ENCODE measurements at regions not wholly inside any gene's neighbourhood (a gene's known extent, or its start where the extent isn't known, plus 50 kb on each side); places are given as distances from the start of the nearest gene placed in this dataset.
"Not testable (repeated sequence)": the region's sequence is repeated elsewhere in the genome, so short reads cannot be mapped to it uniquely, and the experiment has no call there.

DNA sequence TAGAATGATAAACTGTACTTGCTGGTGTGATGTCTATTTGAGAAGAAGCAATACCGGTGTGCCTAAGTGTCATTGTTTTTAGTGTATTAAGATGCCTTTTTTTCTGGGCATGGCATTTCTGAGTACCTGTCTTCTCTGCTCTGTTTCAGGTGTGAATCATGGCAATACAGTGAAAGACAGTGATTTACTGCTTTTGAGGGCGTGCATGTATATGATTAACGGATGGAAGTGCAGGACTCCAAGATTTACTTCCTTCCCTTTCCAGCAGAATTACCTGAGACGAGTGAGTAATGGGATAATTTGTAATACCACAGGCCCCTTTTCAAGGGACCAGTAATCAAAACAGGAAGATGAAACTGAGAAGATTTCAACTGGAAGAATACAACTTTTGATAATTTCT is 315.8 kb downstream of the SOX4 start:
- DNase-seq (ENCODE audit: low read depth in 1 of 2, low spot score in 1 of 2) = no peak

GRCh38 chr6:21911208-21911607 is 317.7 kb downstream of the SOX4 start:
- no peak for DNase-seq (ENCODE audit: low read depth in 1 of 2, low spot score in 1 of 2)

DNA sequence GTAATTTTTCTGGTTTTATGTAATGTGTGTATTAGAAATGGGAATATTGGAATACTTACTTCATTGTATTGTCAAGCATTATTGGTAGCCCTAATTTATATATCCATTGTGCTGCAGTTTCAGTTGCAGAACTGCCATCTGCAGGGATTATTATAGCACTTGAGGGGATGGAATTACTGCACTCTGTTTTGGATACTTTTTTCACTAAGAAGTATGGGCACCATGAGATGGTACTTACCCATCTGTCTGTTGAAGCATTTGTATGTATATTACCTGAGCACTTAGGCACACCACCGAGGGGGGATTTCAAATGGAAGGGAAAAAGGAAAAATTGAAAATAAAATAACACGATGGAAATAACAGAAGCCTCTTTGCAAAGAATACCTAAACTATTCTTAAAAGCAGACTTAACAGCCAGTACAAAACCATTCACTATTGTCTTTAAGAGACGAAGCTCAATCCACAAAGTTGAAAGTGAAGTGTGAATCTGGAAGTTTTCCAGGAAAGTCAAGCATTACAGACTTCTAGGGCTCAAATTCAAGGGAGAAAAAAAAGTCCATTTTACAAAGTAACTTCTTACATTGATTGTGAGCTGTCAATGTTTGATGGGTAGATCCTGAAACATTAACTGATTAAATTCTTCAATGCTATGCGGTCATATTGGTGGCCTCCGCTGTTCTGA is 318.7 kb downstream of the SOX4 start:
- no peak for DNase-seq (ENCODE audit: low read depth in 1 of 2, low spot score in 1 of 2)

DNA sequence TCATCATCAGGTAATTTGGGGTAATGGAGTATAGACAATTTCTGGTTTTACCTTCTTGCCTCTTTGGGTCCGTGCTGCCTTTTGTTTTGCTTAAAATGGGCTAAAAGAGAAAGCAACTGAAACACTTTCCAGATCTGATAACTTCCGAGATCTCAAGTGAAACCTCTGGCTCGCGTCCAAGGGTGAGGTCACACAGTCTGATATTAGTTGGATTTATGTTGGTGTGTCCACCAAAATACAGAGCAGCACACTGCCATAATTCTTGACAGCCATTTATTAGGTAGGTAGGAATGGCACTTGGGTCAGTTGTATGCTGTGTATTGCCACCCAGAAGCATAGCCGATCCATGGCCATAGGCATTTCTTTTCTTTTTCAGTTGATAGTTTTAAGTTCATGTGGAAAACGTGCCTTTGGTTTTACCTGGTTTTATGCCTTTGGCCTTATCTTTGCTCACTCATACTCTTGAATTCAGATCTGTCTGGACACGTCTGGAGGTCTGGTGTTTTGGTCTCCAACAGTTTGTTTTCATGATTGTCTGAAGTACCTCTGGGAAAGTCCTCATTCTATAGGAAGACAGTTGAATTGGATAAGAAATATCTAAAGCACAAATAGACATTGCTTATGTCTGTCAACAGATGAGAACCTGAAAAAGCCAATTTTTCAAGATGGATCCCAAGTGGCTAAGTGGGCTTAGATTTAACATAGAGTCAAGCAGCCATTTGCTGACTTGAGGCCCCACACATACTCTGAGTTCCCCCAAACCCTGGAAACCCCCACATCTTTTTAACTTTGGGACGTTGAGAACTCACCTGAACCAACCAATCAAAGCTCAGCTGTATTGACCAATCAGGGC is 320.8 kb downstream of the SOX4 start:
- peak; percentile 3 to 30 for DNase-seq (ENCODE audit: low read depth in 1 of 2, low spot score in 1 of 2)

DNA sequence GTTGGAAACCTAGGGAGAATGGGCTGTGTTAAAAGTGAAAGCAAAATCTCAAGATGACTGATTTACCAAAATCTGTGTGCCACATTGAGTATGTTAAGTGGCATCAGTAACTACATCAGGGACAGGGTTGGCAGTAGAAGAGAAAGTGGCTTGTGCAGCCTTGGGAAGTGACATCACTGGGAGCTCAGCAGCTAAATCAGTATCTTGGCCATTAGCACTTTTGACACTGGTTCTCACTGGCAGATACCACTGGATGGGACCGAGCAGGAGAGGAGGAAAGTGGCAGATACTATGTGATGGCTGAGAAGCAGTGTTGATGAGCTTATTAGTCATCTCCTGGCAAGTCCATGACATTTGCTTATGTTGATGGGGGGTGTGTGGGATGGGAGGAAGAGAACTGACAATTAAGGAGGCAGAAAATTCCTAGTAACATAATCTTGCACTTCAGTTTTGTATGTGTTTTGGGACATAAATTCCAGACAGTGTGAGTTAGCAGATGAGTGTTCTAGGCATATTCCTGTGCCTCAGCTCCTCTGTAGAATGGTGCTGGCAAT is 322.2 kb downstream of the SOX4 start:
- no peak for DNase-seq (ENCODE audit: low read depth in 1 of 2, low spot score in 1 of 2)

- DNase-seq (ENCODE audit: low read depth in 1 of 2, low spot score in 1 of 2) = no peak
Measured at GRCh38 chr6:21918041-21918440, 324.5 kb downstream of the SOX4 start.

DNA sequence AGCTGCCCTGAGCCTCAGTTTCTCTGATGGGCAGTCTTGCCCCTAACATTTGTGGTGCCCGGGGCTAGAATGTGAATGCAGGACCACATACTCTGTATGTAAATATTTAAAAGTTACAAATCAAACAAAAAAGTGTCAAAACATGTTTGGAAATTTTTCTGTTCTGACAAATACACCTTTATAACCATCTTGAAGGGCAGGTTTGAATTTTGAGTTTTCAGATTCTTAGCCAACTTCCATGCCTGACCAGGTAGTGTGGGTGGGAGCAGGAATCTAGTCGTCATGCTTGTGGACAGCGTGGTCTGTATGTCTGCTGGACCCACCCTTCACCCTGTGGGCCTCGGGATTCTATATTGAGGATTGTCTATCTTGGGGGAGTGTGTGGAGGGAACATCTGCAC is 325.1 kb downstream of the SOX4 start:
- DNase-seq (ENCODE audit: low read depth in 1 of 2, low spot score in 1 of 2) = no peak

- no peak for DNase-seq (ENCODE audit: low read depth in 1 of 2, low spot score in 1 of 2)
Measured at GRCh38 chr6:21922086-21922485, 328.5 kb downstream of the SOX4 start.

GRCh38 chr6:21924002-21924401 is 330.5 kb downstream of the SOX4 start:
- no peak for DNase-seq (ENCODE audit: low read depth in 1 of 2, low spot score in 1 of 2)

DNA sequence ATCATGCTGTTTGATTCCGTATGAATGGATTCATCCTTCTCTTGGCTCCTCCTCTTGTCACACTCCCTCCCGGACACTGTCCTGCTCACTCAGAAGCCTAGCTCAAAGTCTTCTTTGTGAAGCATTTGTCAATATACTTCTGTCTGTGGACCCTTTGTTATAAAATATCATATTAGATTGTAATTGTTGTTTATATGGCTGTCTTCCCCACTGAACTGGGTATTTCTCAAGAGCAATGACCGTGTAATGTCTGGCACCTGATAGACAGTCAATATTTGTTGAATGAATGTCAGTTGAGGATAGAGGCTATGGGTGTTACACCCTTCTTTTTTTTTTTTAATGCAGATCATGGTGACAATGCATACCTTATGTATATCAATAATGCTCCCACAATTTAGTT is 335.3 kb downstream of the SOX4 start:
- no peak for DNase-seq (ENCODE audit: low read depth in 1 of 2, low spot score in 1 of 2)

GRCh38 chr6:21931641-21932335 is 338.2 kb downstream of the SOX4 start:
- no peak for DNase-seq (ENCODE audit: low read depth in 1 of 2, low spot score in 1 of 2)

GRCh38 chr6:21933351-21933750 is 339.8 kb downstream of the SOX4 start:
- DNase-seq (ENCODE audit: low read depth in 1 of 2, low spot score in 1 of 2) = no peak

GRCh38 chr6:21935142-21935541 is 341.6 kb downstream of the SOX4 start:
- DNase-seq (ENCODE audit: low read depth in 1 of 2, low spot score in 1 of 2) = no peak

DNA sequence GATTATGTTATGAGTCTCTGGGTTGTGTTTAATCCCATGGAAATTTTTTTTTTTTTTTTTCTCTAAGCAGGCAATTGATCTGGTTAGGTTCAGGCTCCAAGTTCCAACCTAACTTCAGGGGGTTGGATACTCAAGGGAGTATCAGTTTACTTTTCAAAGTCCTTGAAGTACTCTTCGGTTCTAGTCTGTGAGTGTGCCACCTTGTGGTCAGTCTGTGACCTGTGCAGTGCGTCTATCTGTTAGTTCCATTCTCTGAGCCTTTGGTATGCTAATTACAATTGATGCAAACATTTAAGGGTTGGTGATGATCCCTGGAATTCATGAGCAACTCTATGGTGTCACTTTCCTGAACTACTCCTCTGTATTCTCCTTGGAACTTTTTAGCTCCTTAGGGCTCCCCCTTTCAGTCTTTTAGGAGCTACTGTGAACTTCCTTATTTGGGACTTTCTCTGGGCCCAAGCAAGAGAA is 342.0 kb downstream of the SOX4 start:
- DNase-seq (ENCODE audit: low read depth in 1 of 2, low spot score in 1 of 2) = no peak

- DNase-seq (ENCODE audit: low read depth in 1 of 2, low spot score in 1 of 2) = no peak
Measured at GRCh38 chr6:21937466-21937865, 343.9 kb downstream of the SOX4 start.

GRCh38 chr6:21939066-21939465 is 345.5 kb downstream of the SOX4 start:
- not testable (repeated sequence) for DNase-seq (ENCODE audit: low read depth in 1 of 2, low spot score in 1 of 2)

- no peak for DNase-seq (ENCODE audit: low read depth in 1 of 2, low spot score in 1 of 2)
Measured at GRCh38 chr6:21941926-21942325, 348.4 kb downstream of the SOX4 start.

- DNase-seq (ENCODE audit: low read depth in 1 of 2, low spot score in 1 of 2) = no peak
Measured at GRCh38 chr6:21942897-21943296, 349.3 kb downstream of the SOX4 start.

- no peak for DNase-seq (ENCODE audit: low read depth in 1 of 2, low spot score in 1 of 2)
Measured at GRCh38 chr6:21946298-21946783, 350.5 kb downstream of the PRL start.

GRCh38 chr6:21947227-21947626 is 349.6 kb downstream of the PRL start:
- not testable (repeated sequence) for DNase-seq (ENCODE audit: low read depth in 1 of 2, low spot score in 1 of 2)

DNA sequence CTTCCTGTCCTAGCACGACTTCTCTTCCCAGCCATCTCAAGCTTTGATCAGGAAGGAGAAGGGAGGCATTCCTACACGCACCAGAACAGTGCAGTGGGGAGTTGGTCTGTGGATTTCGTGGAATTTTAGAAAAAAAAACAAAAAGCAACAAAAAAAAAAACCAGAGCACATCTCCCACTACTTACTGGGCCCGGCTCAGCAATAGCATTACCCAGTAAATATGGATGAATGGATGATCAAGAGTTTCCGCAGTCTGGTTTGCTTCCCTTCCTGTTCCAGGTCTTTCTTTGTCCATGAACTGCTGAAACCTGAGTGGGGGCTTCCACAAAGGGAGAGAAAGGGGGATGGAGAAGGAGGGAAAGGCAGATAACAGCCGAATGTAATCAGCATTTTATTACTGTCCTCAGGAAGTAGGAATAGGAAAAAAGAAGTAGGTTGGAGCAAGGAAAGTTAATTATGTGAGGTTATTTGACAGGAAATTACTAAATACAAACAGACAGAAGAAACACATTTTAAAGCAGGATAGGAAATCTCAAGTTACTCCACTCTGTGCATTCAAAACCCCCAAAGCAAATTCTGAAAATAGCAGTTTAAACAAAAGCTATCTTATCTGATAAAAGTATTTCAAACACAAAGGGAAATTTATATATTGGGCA is 349.0 kb downstream of the PRL start:
- no peak for DNase-seq (ENCODE audit: low read depth in 1 of 2, low spot score in 1 of 2)
